IPS-NIHi7 (cell line): ENCODE measurements at regions not wholly inside any gene's neighbourhood (a gene's known extent, or its start where the extent isn't known, plus 50 kb on each side); places are given as distances from the start of the nearest gene placed in this dataset.
"Not testable (repeated sequence)": the region's sequence is repeated elsewhere in the genome, so short reads cannot be mapped to it uniquely, and the experiment has no call there.

Experiments used
- DNase-seq: peaks from one replicate; pipeline ENCODE4 v3.0.0; 2012; ENCODE audit warnings: mixed read lengths; ENCODE audit errors: extremely low spot score

DNA sequence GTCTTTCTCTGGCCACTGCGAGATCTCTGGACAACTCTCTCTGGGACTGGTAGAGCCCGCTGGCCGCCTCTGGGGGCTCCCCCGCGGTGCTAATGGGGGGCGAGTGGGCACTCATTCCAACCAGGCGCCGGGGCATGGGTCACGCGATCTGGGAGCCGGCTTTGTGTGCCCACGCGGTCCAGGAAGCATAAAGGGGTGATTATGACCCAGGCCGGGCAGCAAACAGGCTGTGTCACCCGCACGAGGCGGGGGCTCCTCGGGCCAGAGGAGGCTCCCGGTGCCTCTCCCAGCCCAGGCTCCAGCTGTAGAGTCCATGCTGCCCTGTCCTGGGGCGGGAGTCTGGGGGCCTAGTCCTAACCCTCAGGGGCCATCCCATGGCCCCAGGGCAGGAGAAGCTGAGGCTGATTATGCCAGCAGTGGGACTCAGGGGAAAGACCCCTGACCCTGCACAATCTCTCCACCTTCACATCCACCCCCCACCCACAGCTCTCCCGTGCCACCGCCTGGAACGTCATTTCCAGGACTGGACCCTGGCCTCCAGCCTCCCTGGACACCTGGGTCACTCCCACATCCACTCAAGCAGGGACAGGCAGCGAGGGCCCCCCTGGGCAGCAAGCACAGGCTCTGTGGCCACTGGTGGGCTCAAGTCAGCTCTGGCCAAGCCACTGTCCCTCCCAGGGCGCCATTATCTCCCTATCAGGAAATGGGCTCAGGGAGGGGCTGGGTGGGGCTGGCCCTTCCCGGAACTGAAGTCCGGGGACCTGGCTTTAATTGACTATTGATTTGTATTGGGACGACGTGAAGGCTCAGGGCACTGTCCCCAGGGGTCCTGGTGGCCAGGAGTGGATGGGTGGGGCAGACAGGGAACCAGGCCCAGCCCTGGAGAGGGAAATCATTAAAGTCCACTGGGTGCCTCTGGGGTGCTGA is 50.0 kb downstream of the PTPRS start:
- no peak for DNase-seq

DNA sequence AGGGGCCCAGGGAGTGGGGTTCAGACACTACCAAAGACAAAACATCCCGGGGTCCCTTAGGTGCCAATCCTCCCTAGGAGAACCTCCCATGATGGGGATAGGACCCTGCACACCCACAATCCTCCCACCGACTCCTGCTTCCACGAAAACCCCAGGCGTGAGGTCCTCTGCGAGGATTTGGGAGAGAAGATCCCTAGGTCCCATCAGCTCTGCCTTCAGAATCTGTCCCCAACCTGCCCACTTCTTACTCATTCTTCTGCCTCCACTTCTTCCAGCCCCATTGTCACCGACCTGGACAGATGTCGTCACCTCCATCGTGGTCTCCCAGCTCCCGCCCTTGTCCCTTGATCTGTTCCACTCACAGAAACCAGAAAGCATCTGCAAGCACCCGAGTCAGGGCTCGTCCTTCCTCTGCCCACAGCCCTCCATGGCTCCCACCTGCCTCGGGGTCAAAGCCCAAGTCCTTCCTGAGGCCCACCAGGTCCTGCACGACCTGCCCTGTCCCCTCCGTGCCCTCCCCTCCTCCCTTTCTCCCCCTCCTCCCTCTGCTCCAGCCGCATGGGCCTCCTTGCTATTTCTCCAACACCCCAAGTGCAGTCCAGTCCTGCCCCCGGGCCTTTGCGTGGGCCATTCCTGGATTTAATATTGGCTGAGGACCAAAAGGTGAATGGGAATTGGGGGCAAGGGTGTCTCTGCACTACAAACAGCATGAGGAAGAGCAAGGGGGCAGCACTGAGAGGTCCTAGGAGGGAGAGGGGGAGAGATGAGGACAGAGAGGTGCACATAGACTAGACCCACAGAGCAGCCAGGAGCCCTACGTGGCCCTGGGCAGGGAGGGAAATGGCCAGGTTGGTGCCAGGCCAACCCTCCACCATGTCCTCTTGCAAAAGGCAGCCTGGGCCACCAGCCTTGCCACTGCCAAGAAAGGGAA is 51.3 kb downstream of the PTPRS start:
- peak; percentile 55 for DNase-seq

DNA sequence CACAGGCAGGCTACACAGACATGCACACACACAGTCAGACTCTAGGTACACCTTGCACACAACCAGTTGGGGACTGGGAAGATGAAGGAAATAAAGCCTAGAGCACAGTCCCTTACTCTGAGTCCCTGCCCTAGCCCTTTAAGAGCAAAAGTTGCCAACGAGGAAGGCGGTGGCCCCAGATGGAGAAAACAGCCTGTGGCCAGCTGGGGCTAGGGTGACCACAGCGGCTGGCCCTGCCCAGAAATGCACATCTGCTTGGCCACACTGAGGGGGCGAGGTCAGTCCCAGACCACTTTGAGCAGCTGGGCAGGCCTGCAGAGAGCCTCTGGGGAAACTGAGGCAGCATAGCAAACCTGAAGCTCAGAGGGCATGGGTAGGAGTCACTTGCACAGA is 52.3 kb downstream of the PTPRS start:
- no peak for DNase-seq

DNA sequence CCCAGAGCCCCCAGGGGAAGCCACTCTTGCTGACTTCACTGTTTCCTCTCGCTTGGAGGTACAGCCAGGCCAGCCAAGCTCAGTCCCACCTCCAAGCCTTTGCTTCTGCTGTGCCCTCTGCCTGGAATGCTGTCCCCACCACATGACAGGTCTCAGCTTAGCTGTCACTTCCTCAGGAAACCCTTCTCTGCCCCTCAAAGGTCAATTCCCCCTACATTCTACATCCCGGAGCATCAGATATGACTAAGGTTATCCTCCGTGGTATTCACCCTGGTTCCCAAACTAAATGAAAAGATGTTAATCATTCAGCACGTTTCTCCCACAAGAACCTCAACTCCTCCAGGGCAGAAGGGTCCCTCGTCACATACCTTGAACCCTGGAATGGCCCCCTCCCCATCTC is 53.5 kb downstream of the PTPRS start:
- no peak for DNase-seq

DNA sequence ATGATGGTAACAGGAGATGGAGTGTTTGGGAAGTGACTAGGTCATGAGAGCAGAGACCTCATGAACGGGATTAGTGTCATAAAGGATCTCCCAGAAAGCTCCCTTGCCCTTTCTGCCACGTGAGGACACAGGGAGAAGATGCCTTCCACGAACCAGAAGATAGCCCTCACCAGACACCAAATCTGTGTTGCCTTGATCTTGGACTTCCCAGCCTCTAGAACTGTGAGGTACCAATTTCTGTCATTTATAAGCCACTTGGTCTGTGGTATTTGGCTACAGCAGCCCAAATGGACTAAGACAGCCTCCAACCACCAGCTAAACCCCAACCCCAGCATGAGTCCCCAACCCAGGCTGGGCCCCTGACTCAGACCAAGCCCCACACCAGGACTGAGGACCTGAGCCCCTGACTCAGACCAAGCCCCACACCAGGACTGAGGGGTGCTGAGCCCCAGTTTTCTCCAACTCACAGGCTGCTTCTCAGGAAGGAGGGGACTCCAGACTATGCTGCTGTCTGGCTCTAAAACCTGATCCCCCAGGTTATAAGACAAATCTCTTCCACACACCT is 54.1 kb downstream of the PTPRS start:
- no peak for DNase-seq

DNA sequence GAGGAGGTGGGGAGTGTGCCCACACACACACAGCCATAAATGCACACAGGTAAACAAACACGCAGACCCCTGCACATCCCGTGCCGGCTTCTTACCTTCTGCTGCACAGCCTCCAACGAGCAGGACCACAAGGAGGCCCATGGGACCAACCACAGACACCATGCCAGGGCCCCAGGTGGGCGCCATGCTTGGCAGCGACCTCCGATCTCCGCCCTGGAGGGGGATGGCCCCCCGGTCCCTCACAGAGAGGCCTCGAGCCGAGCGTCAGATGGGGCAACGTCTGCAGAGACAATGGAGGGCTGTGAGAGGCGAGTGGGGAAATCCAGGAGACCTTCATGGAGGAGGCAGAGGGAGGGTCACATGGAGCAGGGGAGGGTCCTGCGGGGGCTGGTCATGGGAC is 54.7 kb downstream of the PTPRS start:
- no peak for DNase-seq

DNA sequence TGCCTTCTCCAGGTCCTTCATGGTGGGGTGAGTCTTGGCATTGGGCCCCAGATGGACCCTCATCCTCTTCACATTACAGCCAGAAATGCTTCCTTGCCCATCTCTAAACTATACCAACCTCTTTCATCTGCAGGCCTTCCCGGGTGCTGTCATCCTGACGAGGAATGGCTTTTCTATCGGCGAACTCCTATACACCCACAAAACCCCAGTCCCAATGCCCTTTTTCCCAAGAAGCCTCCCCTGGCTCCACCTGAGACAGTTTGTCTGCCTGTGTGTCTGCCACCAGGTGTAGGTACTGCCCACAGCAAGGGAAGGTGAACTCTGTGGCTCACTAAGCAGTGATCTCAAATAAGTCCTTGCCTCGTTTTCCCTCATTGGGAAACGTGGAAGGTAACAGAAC is 55.3 kb downstream of the PTPRS start:
- no peak for DNase-seq

DNA sequence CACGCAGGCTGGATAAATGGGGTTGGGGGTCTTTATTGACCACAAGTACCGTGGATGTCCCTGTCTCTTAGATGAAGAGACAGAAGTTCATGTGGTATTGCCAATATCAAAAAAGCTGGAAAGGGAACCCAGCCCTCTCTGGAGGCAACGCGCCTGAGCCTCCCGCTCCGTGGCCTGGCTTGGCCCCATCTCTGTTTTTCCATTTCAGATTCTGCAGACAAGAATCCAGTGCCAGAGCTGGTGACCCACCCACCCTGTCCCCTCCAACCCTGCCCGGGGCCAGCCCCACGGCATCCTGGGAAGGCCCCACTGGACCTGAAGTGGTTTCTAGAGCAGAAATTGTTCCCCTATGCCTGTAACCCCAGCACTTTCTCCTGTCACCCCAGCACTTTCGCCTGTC is 57.7 kb downstream of the PTPRS start:
- DNase-seq: no peak

DNA sequence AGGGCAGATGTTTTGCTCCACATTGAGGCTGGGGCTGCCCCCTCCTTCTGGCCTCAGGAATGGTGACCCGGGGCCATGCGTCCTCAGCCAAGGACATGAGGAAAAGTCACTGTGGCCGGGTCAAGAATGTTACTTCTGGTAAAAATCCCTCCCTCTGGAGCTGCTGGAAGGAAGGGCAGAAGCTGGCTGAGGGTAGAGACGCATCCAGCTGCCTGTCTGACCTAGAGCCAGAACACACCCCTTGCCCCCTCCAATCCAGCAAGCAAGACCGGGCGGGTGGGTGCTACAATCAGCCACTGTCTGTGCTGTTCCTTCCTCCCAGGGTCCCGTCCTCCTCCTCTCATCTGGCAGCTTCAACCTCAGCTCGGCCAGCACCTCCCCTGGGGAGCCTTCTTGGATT is 59.0 kb downstream of the PTPRS start:
- no peak for DNase-seq

DNA sequence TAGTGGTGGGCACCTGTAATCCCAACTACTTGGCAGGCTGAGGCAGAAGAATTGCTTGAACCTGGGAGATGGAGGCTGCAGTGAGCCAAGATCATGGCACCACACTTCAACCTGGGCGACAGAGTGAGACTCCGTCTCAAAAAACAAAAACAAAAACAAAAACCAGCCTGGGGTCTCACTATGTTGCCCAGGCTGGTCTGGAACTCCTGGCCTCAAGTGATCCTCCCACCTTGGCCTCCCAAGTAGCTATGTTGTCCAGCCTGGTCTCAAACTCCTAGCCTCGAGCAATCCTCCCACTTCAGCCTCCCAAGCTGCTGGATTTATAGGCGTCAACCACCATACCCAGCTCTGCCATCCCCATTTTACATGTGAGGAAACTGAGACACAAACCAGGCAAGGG is 64.9 kb downstream of the PTPRS start:
- DNase-seq: not testable (repeated sequence)

DNA sequence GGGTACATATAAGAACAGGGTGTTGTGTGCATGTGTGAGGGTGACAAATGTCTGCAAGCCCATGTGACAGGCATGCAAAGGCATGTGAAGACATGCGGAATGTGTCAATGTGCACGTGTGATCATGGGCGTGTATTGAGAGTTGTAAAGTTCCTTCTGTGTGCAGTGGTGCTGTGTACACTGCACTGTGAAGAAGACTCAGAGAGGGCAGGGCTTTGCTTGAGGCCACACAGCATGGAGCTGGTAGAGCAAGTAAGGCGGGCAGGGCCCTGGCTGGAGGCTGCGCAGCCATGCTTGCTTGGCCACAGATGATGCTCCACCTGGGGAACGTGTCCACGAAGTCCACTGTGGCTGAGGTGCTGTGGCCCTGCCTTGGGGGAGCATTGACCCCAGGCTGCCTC is 66.8 kb downstream of the PTPRS start:
- no peak for DNase-seq

DNA sequence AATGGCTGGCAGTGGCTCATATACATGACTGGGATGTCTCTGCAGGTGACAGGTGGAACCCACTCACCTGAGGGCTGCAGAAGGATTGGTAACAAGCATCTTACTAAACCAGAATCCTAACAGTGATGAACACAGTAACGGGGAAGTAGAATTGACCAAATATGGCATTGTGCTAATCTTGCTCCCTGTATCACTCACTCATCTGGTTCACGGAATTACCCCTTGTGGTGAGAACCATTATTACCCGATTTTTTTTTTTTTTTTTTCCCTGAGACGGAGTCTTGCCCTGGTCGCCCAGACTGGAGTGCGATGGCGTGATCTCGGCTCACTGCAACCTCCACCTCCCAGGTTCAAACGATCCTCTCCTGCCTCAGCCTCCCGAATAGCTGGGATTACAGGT is 69.5 kb downstream of the PTPRS start:
- DNase-seq: no peak

DNA sequence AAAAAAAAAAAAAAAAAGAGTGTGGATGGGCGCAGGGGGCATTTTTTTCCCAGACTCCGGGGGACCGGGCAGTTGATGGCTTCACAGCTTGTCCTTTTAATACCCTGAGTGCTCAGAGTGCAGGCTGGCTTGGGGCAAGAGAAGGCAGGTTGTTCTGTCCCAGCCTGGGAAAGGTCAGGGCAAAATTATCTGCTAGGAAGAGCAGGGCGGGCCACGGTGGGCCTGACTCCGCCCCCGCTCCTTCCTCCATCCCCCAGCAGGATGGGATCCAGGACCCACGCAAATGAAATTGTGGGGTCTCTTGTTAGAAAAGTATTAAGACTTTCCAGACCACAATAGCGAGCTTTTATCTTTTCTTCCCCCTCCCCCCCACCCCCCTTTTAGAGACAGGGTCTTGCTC is 70.7 kb downstream of the PTPRS start:
- DNase-seq: peak; percentile 34

DNA sequence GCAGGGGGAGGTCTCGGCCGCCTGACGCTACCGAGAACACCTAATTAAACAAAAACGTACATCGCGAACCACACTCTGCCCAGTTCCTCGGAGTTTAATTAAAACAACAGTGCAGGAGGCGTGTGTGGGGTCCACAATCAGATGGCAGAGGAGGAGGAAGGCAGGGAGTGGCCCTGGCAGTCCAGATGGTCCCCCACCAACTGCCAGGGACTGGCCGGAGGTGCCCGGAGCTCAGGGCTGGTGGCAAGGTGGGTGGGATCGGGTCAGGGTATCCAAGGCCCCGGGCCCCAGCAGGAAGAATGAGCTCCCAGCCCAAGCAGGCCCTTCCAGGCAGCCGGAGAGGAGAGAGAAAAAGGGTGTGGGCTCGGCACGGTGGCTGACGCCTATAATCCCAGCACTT is 71.3 kb downstream of the PTPRS start:
- DNase-seq: no peak

DNA sequence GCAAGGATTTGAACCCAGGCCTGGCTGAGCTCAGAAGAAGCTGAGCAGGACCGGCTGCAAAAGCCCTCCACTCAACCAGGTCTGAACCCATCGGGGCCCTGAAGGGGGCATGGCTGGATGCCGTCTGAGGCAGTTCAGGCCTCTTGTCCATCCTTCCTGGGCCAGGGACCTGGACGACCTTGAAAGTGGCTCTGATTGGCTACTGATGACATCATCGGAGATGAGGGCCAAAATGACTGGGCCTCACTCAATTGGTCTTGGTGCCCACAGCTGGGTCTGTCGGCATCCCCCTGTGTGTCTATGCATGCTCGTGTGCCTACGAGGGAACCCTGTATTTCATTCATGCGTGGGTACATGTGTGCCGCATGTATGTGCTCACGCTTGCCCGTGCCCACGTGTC is 71.8 kb downstream of the PTPRS start:
- DNase-seq: peak; percentile 48

DNA sequence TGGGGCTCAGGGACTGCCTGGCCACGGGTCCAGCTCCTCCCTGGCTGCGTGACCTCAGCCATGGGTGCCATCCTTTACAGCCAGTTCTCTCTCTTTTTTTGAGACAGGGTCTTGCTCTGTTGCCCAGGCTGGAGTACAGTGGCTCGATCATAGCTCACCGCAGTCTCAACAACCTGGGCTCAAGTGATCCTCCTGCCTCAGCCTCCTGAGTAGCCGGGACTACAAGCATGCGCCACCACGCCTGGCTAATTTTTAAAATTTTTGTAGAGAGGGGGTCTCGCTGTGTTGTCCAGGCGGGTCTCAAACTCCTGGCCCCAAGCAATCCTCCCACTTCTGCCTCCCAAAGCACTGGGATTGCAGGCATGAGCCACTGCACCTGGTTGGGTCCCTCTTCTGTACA is 75.4 kb downstream of the PTPRS start:
- no peak for DNase-seq

DNA sequence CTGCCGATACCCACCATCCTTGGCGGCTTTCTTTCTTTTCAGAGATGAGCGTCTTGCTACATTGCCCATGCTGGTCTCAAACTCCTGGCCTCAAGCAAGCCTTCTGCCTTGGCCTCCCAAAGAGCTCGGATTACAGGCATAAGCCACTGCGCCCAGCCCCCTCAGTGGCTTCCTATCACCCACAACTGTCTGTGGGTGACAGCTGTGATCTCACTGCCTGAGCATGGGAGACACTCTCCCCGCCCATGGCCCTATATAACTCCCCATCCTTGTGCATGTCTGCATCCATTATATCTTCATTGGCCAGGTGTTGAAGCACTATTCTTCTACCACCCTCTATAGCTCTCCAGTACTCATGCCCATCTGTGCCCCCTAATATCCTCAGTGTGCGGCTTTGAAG is 76.2 kb downstream of the PTPRS start:
- DNase-seq: no peak

DNA sequence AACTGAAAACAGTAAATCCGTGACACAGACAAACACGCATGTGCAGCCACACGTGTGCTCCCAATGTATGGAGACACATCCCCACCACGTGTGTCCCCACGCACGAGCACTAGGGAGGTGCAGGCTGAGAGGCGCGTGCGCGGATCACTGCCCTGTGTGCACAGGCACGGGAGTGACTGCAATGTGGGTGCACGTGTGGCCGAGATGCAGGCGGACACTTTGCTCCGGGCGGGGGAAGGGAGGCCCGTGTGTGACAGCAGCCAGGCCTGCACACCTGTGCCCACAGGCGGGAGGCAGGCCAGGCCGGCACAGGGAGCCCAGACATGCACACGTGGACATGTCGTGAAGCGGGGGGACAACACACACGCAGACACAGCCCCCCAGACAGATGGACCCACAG is 77.0 kb downstream of the PTPRS start:
- no peak for DNase-seq

DNA sequence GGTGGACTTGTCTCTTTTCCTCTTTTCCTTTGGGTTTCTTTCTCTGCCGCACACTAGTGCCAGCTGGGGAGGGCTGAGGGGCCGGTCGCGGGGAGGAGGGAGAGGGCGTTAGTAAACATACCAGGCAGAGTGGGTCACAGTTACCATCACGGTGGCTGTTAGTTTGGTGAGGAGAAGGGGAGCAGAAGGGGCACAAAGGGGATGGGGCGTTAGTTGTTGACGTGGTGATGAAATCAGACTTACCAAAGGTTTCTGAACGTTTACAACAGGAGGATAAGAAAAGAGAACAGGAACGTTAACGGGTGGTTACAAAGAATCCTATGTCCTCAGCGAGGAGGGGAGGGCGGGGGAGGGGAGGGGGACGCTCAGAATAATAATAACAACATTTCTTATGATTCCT is 77.9 kb downstream of the PTPRS start:
- no peak for DNase-seq

DNA sequence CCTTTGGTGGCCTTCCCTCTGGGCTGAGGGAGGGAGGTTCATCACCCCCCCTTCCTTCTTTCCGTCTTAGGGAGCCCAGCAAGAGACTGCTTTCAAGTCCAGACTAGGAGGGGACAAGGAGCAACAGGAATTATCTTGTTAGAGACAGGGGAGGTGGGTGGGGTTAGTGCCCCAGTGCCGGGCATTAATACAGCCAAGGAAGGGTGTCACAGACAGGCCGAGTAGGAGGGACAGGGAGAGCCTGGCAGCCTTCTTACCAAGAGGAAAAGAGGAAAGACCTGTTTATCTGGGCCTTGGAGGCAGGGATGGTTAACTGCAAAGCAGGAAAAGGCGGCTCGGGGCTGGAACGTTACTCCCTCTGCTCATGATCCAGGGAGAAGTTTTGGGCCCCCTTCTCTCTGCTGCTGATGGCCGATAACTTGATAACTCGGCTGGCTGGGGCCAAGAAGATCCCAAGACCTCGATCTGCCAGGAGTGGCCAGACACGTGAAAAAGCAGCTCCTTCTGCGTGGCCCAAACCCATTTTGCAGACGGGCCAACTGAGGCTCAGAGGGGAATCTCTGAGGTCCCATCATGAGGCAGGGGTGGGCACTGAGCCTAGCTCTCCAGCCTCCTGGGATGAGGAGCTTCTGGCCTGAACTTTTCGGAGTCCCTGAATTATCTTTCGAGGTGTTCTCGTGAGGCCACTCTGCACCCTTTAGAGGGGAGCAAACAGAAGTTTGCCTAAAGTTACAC is 79.3 kb downstream of the PTPRS start:
- DNase-seq: no peak

DNA sequence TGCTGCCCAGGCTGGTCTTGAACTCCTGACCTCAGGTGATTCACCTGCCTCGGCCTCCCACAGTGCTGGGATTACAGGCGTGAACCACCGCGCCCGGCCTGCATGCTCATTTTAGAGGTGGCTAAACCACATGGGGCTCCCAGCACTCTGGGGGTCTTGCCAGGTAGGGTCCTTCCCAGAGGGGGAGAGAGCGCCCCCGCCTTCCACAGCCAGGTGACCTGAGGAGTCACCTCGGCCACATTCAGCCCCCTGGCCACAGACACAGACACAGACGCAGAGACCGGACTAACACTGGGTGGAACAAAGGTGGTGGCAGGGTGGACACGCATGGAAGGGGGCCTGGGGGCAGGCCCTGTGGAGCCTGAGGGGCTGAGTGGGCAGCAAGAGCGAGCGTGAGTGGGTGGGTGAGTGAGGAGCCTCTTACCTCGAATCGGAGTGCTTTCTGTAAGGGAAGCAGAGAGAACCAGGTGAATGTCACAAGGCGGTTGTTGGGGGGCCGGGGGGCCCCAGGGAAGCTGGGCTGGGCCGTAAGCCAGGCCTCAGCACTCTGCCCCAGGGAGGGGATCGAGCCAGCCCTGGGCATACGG is 80.1 kb downstream of the PTPRS start:
- DNase-seq: no peak
